Neural progenitor cell (in vitro differentiated cells): ENCODE measurements at regions not wholly inside any gene's neighbourhood (a gene's known extent, or its start where the extent isn't known, plus 50 kb on each side); places are given as distances from the start of the nearest gene placed in this dataset.
A peak's percentile ranks its signal among the peaks of the same experiment; 100 is the strongest.

Experiments used
- DNase-seq: peaks from one replicate; pipeline ENCODE4 v3.0.0-alpha.2; 2016; ENCODE audit warnings: low spot score
- H2AFZ ChIP-seq: fragments of 200-600 bp; sonication (generic); replicated peaks from 2 replicates; pipeline ENCODE4 v1.6.1; 2016; ENCODE audit warnings: antibody characterized with exemption
- H3F3A ChIP-seq: fragments of 200-600 bp; sonication (generic); 2 replicates; pipeline ENCODE4 v1.6.1; 2016; ENCODE audit warnings: antibody characterized with exemption, low read depth
- H3K27ac ChIP-seq: fragments of 200-600 bp; sonication (generic); 2 replicates; pipeline ENCODE4 v1.5.1; 2016; ENCODE audit warnings: mild to moderate bottlenecking
- H3K27me3 ChIP-seq: fragments of 200-600 bp; sonication (generic); 2 replicates; pipeline ENCODE4 v1.6.1; 2016; ENCODE audit warnings: mild to moderate bottlenecking, moderate library complexity
- H3K36me3 ChIP-seq: fragments of 200-600 bp; sonication (generic); 2 replicates; pipeline ENCODE4 v1.5.1; 2016
- H3K4me1 ChIP-seq: fragments of 200-600 bp; sonication (generic); 2 replicates; pipeline ENCODE4 v1.6.1; 2016; ENCODE audit warnings: mixed run types
- H3K4me2 ChIP-seq: fragments of 200-600 bp; sonication (generic); 2 replicates; pipeline ENCODE4 v1.6.1; 2016
- H3K4me3 ChIP-seq: fragments of 200-600 bp; sonication (generic); 2 replicates; pipeline ENCODE4 v1.5.1; 2016
- H3K79me2 ChIP-seq: fragments of 200-600 bp; sonication (generic); 2 replicates; pipeline ENCODE4 v1.6.1; 2016; ENCODE audit warnings: low read depth
- H3K9ac ChIP-seq: fragments of 200-600 bp; sonication (generic); 2 replicates; pipeline ENCODE4 v1.6.1; 2016
- H3K9me3 ChIP-seq: fragments of 200-600 bp; sonication (generic); 2 replicates; pipeline ENCODE4 v1.5.1; 2016; ENCODE audit warnings: low read depth
- H4K20me1 ChIP-seq: fragments of 200-600 bp; sonication (generic); 2 replicates; pipeline ENCODE4 v1.6.1; 2016; ENCODE audit warnings: low read depth
- H3K27ac Mint-ChIP-seq: 3 replicates; pipeline ENCODE4 v1.8.0; 2021; ENCODE audit warnings: mixed read lengths
- H3K27me3 Mint-ChIP-seq: 2 replicates; pipeline ENCODE4 v1.8.0; 2022; ENCODE audit warnings: low read depth, mild to moderate bottlenecking, inconsistent platforms, moderate library complexity, mixed read lengths; ENCODE audit not compliant: insufficient read depth
- H3K36me3 Mint-ChIP-seq: 3 replicates; pipeline ENCODE4 v1.8.0; 2021; ENCODE audit warnings: mixed read lengths
- H3K4me1 Mint-ChIP-seq: 3 replicates; pipeline ENCODE4 v1.8.0; 2021; ENCODE audit warnings: mixed read lengths
- H3K4me3 Mint-ChIP-seq: 3 replicates; pipeline ENCODE4 v1.8.0; 2021; ENCODE audit warnings: mild to moderate bottlenecking, moderate library complexity, mixed read lengths
- H3K9me3 Mint-ChIP-seq: 3 replicates; pipeline ENCODE4 v1.8.0; 2020; ENCODE audit warnings: mixed read lengths
- CTCF ChIP-seq: fragments of 200-600 bp; sonication (generic); IDR thresholded peaks from 2 replicates; pipeline ENCODE4 v1.5.1; 2017; ENCODE audit warnings: antibody characterized with exemption, mild to moderate bottlenecking
- EZH2 ChIP-seq: fragments of 200-600 bp; sonication (generic); IDR thresholded peaks from 2 replicates; pipeline ENCODE4 v1.6.1; 2017; ENCODE audit warnings: antibody characterized with exemption, mild to moderate bottlenecking, moderate library complexity
- EZH2phosphoT487 ChIP-seq: fragments of 200-600 bp; sonication (generic); IDR thresholded peaks from 2 replicates; pipeline ENCODE4 v1.6.1; 2017; ENCODE audit warnings: antibody characterized with exemption

GRCh38 chr2:222025881-222026271 is 272.9 kb downstream of the PAX3 start:
- Mint-ChIP-seq H3K4me3 (no peak overlapping the region), H3K27ac (no peak overlapping the region), H3K36me3 (no peaks in the 10 kb centered on the region), H3K4me1 (peaks cover 18% of the 10 kb centered on the region), H3K9me3 (peaks cover 4% of the 10 kb centered on the region), H3K27me3 (peaks cover 2% of the 10 kb centered on the region)
- H3K36me3 ChIP-seq = no peaks in the 10 kb centered on the region
- H3F3A ChIP-seq = peaks cover 22% of the 10 kb centered on the region
- H3K9me3 ChIP-seq = no peaks in the 10 kb centered on the region
- peaks cover 19% of the 10 kb centered on the region for H3K4me1 ChIP-seq
- H3K27ac ChIP-seq = peak overlapping the region; percentile 46
- H3K9ac ChIP-seq = no peak overlapping the region
- H3K27me3 ChIP-seq = no peaks in the 10 kb centered on the region
- H4K20me1 ChIP-seq = no peaks in the 10 kb centered on the region
- H3K4me3 ChIP-seq = peak overlapping the region; percentile 17
- TF ChIP-seq CTCF (no peak), EZH2 (no peak), EZH2phosphoT487 (no peak)
- H3K4me2 ChIP-seq = peak overlapping the region; percentile 68
- H2AFZ ChIP-seq = no peak overlapping the region
- H3K79me2 ChIP-seq = no peaks in the 10 kb centered on the region
- peak; percentile 59 for DNase-seq

GRCh38 chr2:222024932-222025880 is 273.6 kb downstream of the PAX3 start:
- Mint-ChIP-seq H3K4me3 (peak overlapping the region; percentile 36), H3K36me3 (no peaks in the 10 kb centered on the region), H3K27me3 (peaks cover 2% of the 10 kb centered on the region), H3K27ac (no peak overlapping the region), H3K4me1 (peaks cover 18% of the 10 kb centered on the region), H3K9me3 (peaks cover 4% of the 10 kb centered on the region)
- peak overlapping the region; percentile 68 for H3K4me2 ChIP-seq
- H3F3A ChIP-seq = peaks cover 22% of the 10 kb centered on the region
- peak overlapping the region; percentile 46 for H3K27ac ChIP-seq
- H3K36me3 ChIP-seq = no peaks in the 10 kb centered on the region
- peak; percentile 79 for DNase-seq
- no peak overlapping the region for H3K9ac ChIP-seq
- no peaks in the 10 kb centered on the region for H4K20me1 ChIP-seq
- peak overlapping the region; percentile 17 for H3K4me3 ChIP-seq
- no peaks in the 10 kb centered on the region for H3K79me2 ChIP-seq
- peaks cover 19% of the 10 kb centered on the region for H3K4me1 ChIP-seq
- TF ChIP-seq EZH2 (no peak), EZH2phosphoT487 (no peak), CTCF (peak; percentile 91)
- H2AFZ ChIP-seq = no peak overlapping the region
- no peaks in the 10 kb centered on the region for H3K27me3 ChIP-seq
- no peaks in the 10 kb centered on the region for H3K9me3 ChIP-seq

GRCh38 chr2:222017252-222017850 is 281.4 kb downstream of the PAX3 start:
- Mint-ChIP-seq H3K4me1 (no peaks in the 10 kb centered on the region), H3K36me3 (no peaks in the 10 kb centered on the region), H3K4me3 (no peak overlapping the region), H3K27me3 (peaks cover 4% of the 10 kb centered on the region), H3K9me3 (no peaks in the 10 kb centered on the region), H3K27ac (no peak overlapping the region)
- Histone ChIP-seq H3F3A (no peaks in the 10 kb centered on the region), H3K27ac (no peak overlapping the region), H3K9me3 (no peaks in the 10 kb centered on the region), H3K27me3 (no peaks in the 10 kb centered on the region), H3K36me3 (no peaks in the 10 kb centered on the region), H3K4me3 (no peak overlapping the region), H3K9ac (no peak overlapping the region), H3K4me2 (no peak overlapping the region), H4K20me1 (no peaks in the 10 kb centered on the region), H2AFZ (no peak overlapping the region), H3K4me1 (peaks cover 4% of the 10 kb centered on the region), H3K79me2 (no peaks in the 10 kb centered on the region)
- TF ChIP-seq CTCF = no peak
- TF ChIP-seq EZH2 = no peak
- no peak for TF ChIP-seq EZH2phosphoT487
- DNase-seq = no peak
